Natural killer cell treated with Interleukin-12 subunit alpha and Interleukin-12 subunit beta and Interleukin-15 and Interleukin-18, amount 100 ng/mL, for 72 hours (primary cell): ENCODE measurements at regions not wholly inside any gene's neighbourhood (a gene's known extent, or its start where the extent isn't known, plus 50 kb on each side); places are given as distances from the start of the nearest gene placed in this dataset.
A peak's percentile ranks its signal among the peaks of the same experiment; 100 is the strongest.

Experiments
- ATAC-seq, 2 donors: fragments of 150-1000 bp; cut with Tn5 transposase in 1 of 2; sonication (Bioruptor Pico), chemical (Tn5 transposase) in 1 of 2; 2 replicates each; pipeline ENCODE4 v1.10.0; 2021
- DNase-seq: peaks from one replicate; pipeline ENCODE4 v3.0.0; 2022; ENCODE audit warnings: low spot score
- H3K27ac Mint-ChIP-seq, 2 donors: 1 replicate in 1 of 2; 2 replicates in 1 of 2; pipeline ENCODE4 v1.8.0; 2022; ENCODE audit warnings: mixed read lengths in 2 of 2, mild to moderate bottlenecking in 1 of 2, moderate library complexity in 1 of 2
- H3K27me3 Mint-ChIP-seq, 2 donors: 1 replicate in 1 of 2; 2 replicates in 1 of 2; pipeline ENCODE4 v1.8.0; 2022; ENCODE audit warnings: mixed read lengths in 2 of 2
- H3K36me3 Mint-ChIP-seq: one replicate; pipeline ENCODE4 v1.8.0; 2022; ENCODE audit warnings: mixed read lengths
- H3K4me1 Mint-ChIP-seq, 2 donors: 1 replicate in 1 of 2; 2 replicates in 1 of 2; pipeline ENCODE4 v1.8.0; 2022; ENCODE audit warnings: low read depth in 2 of 2, mixed read lengths in 2 of 2, mild to moderate bottlenecking in 1 of 2
- H3K4me3 Mint-ChIP-seq: one replicate; pipeline ENCODE4 v1.8.0; 2022; ENCODE audit warnings: mixed read lengths
- H3K9me3 Mint-ChIP-seq: 2 replicates; pipeline ENCODE4 v1.8.0; 2022; ENCODE audit warnings: mixed read lengths

GRCh38 chr21:15219039-15219438 lies 154.2 kb upstream of the NRIP1 start:
- Mint-ChIP-seq H3K4me3 (no peak overlapping the region), H3K4me1 (peaks cover 0 to 2% of the 10 kb centered on the region in 2 donors), H3K36me3 (no peaks in the 10 kb centered on the region), H3K9me3 (peaks cover 5% of the 10 kb centered on the region), H3K27ac (no peak overlapping the region), H3K27me3 (peaks cover 0 to 6% of the 10 kb centered on the region in 2 donors)
- DNase-seq (no peak), ATAC-seq (no peak)

GRCh38 chr21:15219894-15220293 lies 155.1 kb upstream of the NRIP1 start:
- H3K9me3 Mint-ChIP-seq: peaks cover 7% of the 10 kb centered on the region
- H3K36me3 Mint-ChIP-seq: no peaks in the 10 kb centered on the region
- no peak for DNase-seq
- peaks cover 0 to 2% of the 10 kb centered on the region in 2 donors for H3K4me1 Mint-ChIP-seq
- H3K27me3 Mint-ChIP-seq: peaks cover 0 to 8% of the 10 kb centered on the region in 2 donors
- no peak for ATAC-seq
- H3K27ac Mint-ChIP-seq: no peak overlapping the region
- no peak overlapping the region for H3K4me3 Mint-ChIP-seq

- ATAC-seq (peak in 1 of 2 donors; percentile 9), DNase-seq (no peak)
- Mint-ChIP-seq H3K9me3 (peaks cover 7% of the 10 kb centered on the region), H3K27me3 (peaks cover 0 to 8% of the 10 kb centered on the region in 2 donors), H3K27ac (no peak overlapping the region), H3K4me1 (peaks cover 0 to 2% of the 10 kb centered on the region in 2 donors), H3K36me3 (no peaks in the 10 kb centered on the region), H3K4me3 (no peak overlapping the region)
Observed at GRCh38 chr21:15221799-15222386, 157.1 kb upstream of the NRIP1 start.

GRCh38 chr21:15222707-15223106 lies 157.9 kb upstream of the NRIP1 start:
- no peak overlapping the region for H3K4me3 Mint-ChIP-seq
- ATAC-seq (no peak), DNase-seq (no peak)
- H3K27ac Mint-ChIP-seq: no peak overlapping the region
- peaks cover 0 to 2% of the 10 kb centered on the region in 2 donors for H3K4me1 Mint-ChIP-seq
- no peaks in the 10 kb centered on the region for H3K36me3 Mint-ChIP-seq
- peaks cover 7% of the 10 kb centered on the region for H3K9me3 Mint-ChIP-seq
- H3K27me3 Mint-ChIP-seq: peaks cover 0 to 8% of the 10 kb centered on the region in 2 donors

DNA sequence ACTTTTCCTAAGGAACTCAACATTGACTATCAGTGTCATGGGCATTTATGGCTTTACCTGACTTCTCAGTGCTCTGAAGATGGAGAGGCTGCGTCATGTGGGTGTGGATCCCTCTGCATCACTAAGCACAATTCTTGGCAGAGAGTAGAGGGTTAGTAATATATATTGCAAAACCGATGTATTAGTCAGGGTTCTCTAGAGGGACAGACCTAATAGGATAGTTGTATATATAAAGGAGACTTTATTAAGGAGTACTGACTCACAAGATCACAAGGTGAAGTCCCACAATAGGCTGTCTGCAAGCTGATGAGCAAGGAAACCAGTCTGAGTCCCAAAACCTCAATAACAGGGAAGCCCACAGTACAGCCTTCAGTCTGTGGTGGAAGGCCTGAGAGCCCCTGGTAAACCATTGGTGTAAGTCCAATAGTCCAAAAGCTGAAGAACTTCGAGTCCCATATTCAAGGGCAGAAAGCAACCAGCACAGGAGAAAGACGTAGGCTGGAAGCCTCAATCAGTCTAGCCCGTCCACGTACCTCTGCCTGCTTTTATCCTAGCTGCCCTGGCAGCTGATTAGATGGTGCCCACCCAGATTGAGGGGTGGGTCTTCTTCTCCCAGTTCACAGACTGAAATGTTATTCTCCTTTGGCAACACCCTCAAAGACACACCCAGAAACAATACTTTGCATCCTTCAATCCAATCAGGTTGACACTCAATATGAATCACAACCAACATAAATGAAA lies 159.7 kb upstream of the NRIP1 start:
- Mint-ChIP-seq H3K27ac (no peak overlapping the region), H3K4me3 (no peak overlapping the region), H3K4me1 (peaks cover 0 to 2% of the 10 kb centered on the region in 2 donors), H3K36me3 (no peaks in the 10 kb centered on the region), H3K9me3 (peaks cover 7% of the 10 kb centered on the region), H3K27me3 (peaks cover 0 to 8% of the 10 kb centered on the region in 2 donors)
- ATAC-seq (no peak), DNase-seq (no peak)

- H3K4me3 Mint-ChIP-seq: no peak overlapping the region
- peaks cover 8 to 10% of the 10 kb centered on the region in 2 donors for H3K27me3 Mint-ChIP-seq
- H3K36me3 Mint-ChIP-seq: no peaks in the 10 kb centered on the region
- no peak for ATAC-seq
- H3K4me1 Mint-ChIP-seq: no peaks in the 10 kb centered on the region
- DNase-seq: no peak
- no peak overlapping the region for H3K27ac Mint-ChIP-seq
- peaks cover 7% of the 10 kb centered on the region for H3K9me3 Mint-ChIP-seq
Observed at GRCh38 chr21:15227919-15228318, 163.1 kb upstream of the NRIP1 start.

GRCh38 chr21:15229390-15229789 lies 164.6 kb upstream of the NRIP1 start:
- H3K9me3 Mint-ChIP-seq: no peaks in the 10 kb centered on the region
- no peaks in the 10 kb centered on the region for H3K4me1 Mint-ChIP-seq
- ATAC-seq (no peak), DNase-seq (no peak)
- no peaks in the 10 kb centered on the region for H3K36me3 Mint-ChIP-seq
- H3K27me3 Mint-ChIP-seq: peaks cover 6 to 14% of the 10 kb centered on the region in 2 donors
- no peak overlapping the region for H3K4me3 Mint-ChIP-seq
- H3K27ac Mint-ChIP-seq: no peak overlapping the region

DNA sequence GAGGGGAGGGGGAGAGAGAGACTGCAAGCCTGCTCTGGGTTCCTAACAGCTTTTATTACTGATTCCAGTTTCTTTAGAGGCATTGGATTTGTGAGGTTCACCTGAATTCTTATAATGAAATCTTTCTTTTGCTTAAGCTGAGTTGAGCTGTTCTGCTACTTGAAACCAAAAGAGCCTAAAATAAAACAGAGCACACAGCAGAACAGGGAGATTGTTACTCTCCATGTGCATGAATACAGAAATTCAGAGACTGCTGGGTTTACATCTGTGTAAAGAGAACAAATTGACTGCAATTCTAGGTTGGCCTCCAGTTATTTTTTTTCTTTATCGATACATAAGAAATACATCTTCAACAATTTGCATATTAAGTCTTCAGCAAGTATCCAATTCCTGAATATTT lies 168.8 kb upstream of the NRIP1 start:
- ATAC-seq: no peak
- Mint-ChIP-seq H3K4me3 (no peak overlapping the region), H3K9me3 (no peaks in the 10 kb centered on the region), H3K4me1 (no peaks in the 10 kb centered on the region), H3K27me3 (peaks cover 6 to 22% of the 10 kb centered on the region in 2 donors), H3K27ac (no peak overlapping the region), H3K36me3 (no peaks in the 10 kb centered on the region)
- DNase-seq: no peak

DNA sequence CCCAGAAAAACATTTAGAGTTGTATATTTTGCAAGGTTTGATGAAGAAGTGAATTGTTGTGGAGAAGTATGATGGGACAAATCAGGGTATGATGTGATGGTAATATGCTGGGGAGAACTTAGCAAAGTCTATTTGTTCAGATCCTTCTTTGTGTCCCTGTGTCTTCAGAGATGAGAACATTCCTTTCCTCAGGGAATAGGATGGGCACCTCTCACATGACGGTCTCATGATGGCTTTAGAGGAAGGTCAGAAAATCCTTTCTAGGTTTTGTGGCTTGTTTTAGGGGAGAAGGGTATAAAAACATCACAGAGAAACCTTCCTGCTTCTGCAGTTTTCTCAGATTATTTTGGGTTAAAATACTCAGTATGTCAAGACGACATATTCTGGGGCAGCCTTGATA lies 171.3 kb upstream of the NRIP1 start:
- H3K27me3 Mint-ChIP-seq: peaks cover 4 to 14% of the 10 kb centered on the region in 2 donors
- ATAC-seq (no peak), DNase-seq (no peak)
- no peaks in the 10 kb centered on the region for H3K4me1 Mint-ChIP-seq
- H3K36me3 Mint-ChIP-seq: no peaks in the 10 kb centered on the region
- no peak overlapping the region for H3K4me3 Mint-ChIP-seq
- H3K27ac Mint-ChIP-seq: no peak overlapping the region
- H3K9me3 Mint-ChIP-seq: no peaks in the 10 kb centered on the region

- no peak overlapping the region for H3K4me3 Mint-ChIP-seq
- no peaks in the 10 kb centered on the region for H3K4me1 Mint-ChIP-seq
- ATAC-seq (no peak), DNase-seq (no peak)
- H3K27me3 Mint-ChIP-seq: peaks cover 12 to 18% of the 10 kb centered on the region in 2 donors
- H3K27ac Mint-ChIP-seq: no peak overlapping the region
- no peaks in the 10 kb centered on the region for H3K9me3 Mint-ChIP-seq
- H3K36me3 Mint-ChIP-seq: no peaks in the 10 kb centered on the region
Observed at GRCh38 chr21:15240848-15241247, 176.0 kb upstream of the NRIP1 start.

DNA sequence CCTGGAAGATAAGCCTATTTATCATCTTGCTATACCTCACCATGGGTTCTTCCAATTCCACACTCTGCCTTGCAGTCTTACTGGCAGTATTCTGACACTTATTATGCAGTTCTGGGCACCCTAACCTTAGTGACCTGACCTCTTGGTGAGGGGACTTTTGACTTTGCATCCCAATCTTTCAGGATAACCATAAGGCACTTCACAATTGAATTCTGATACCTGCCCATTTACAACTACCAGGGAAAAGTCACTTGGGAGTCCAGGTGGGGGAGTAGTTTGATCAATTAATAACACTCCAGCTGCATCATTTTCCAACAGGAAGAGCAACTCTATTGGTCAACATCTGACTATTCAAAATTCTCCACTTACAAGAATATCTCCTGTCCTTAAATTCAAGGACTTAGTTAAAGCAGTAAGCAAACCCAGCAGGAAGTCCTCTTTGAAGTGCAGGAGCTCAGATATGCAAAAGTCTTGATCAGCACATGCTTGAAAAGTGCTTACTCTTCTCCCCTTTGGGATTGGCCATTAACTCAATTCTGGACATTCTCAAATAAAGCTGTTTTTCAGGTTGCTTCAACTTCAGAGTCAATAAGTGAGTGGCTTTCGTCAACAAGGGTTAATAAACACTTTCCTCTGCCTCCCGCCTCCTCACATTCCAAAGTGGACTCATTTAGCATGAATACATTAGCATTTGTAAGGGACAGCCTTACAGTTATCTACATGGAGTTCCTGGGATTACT lies 177.4 kb upstream of the NRIP1 start:
- Mint-ChIP-seq H3K36me3 (no peaks in the 10 kb centered on the region), H3K27ac (no peak overlapping the region), H3K27me3 (peaks cover 12% of the 10 kb centered on the region in 2 donors), H3K4me3 (no peak overlapping the region), H3K9me3 (no peaks in the 10 kb centered on the region), H3K4me1 (no peaks in the 10 kb centered on the region)
- no peak for DNase-seq
- no peak for ATAC-seq

GRCh38 chr21:15242906-15243305 lies 178.1 kb upstream of the NRIP1 start:
- Mint-ChIP-seq H3K9me3 (no peaks in the 10 kb centered on the region), H3K4me1 (no peaks in the 10 kb centered on the region), H3K27me3 (peaks cover 12% of the 10 kb centered on the region in 2 donors), H3K36me3 (no peaks in the 10 kb centered on the region), H3K27ac (no peak overlapping the region), H3K4me3 (no peak overlapping the region)
- ATAC-seq (no peak), DNase-seq (no peak)

DNA sequence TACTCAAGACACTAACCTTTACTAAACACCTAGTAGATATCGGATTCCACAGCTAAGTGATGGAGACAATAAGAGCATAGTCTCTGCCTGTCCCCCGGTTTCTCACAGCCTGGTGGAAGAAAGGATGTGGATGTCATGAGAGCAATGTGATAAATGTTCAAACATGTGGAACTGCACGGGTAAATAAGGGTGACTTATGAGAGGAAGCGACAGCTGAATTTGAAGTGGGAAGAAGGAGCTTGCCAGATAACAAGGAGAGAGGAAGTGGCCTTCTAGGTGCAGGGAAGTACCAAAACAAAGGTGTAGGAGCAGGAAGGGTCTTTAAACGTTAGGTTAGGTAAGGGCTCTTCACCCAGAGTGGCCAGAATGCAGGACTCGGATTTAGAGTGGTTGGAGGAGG lies 178.6 kb upstream of the NRIP1 start:
- H3K9me3 Mint-ChIP-seq: no peaks in the 10 kb centered on the region
- H3K4me3 Mint-ChIP-seq: no peak overlapping the region
- ATAC-seq (no peak), DNase-seq (no peak)
- H3K27me3 Mint-ChIP-seq: peaks cover 12% of the 10 kb centered on the region in 2 donors
- no peaks in the 10 kb centered on the region for H3K4me1 Mint-ChIP-seq
- no peak overlapping the region for H3K27ac Mint-ChIP-seq
- H3K36me3 Mint-ChIP-seq: no peaks in the 10 kb centered on the region

DNA sequence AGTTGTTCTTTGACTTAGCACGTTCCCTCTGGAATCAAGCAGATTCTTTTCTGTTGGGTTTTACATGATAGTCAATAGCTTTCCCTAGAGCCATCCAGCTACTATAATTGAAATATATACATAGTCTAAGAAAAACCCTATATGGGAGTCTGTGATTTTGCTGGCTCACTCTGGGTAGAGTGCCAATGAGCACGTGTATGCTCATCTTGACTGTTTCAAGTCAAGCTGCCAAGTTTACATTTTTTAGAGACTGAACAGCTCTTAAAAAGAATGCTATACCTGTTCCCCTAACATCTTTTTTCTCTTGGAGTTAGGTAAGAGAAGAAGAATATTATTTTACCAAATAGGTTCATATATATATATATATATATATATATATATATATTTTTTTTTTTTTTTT lies 182.8 kb upstream of the NRIP1 start:
- Mint-ChIP-seq H3K4me3 (no peak overlapping the region), H3K36me3 (no peaks in the 10 kb centered on the region)

More for the DNA sequence above, 182.8 kb upstream of the NRIP1 start:
- H3K27ac Mint-ChIP-seq: no peak overlapping the region
- ATAC-seq (no peak), DNase-seq (no peak)
- no peaks in the 10 kb centered on the region for H3K9me3 Mint-ChIP-seq
- no peaks in the 10 kb centered on the region for H3K4me1 Mint-ChIP-seq
- peaks cover 11 to 23% of the 10 kb centered on the region in 2 donors for H3K27me3 Mint-ChIP-seq
